ENCODE measurements at regions not wholly inside any gene's neighbourhood (a gene's known extent, or its start where the extent isn't known, plus 50 kb on each side); places are given as distances from the start of the nearest gene placed in this dataset.

- 0 out of 6 replicates have a peak, but pooled peaks of 1 of the 3 experiments have one; percentile 40 for TF ChIP-seq ZBTB11 (CRISPR knock-in tag; IDR thresholded peaks at IDR 0.05)
- 0 out of 2 replicates have a peak, but pooled peaks have one; percentile 16 for TF ChIP-seq HBP1 (CRISPR knock-in tag; IDR thresholded peaks at IDR 0.05)
- no peak for TF ChIP-seq EWSR1 (IDR thresholded peaks at IDR 0.05; ENCODE audit: borderline replicate concordance, low read depth, partially characterized antibody)
- TF ChIP-seq, protein P1, sequence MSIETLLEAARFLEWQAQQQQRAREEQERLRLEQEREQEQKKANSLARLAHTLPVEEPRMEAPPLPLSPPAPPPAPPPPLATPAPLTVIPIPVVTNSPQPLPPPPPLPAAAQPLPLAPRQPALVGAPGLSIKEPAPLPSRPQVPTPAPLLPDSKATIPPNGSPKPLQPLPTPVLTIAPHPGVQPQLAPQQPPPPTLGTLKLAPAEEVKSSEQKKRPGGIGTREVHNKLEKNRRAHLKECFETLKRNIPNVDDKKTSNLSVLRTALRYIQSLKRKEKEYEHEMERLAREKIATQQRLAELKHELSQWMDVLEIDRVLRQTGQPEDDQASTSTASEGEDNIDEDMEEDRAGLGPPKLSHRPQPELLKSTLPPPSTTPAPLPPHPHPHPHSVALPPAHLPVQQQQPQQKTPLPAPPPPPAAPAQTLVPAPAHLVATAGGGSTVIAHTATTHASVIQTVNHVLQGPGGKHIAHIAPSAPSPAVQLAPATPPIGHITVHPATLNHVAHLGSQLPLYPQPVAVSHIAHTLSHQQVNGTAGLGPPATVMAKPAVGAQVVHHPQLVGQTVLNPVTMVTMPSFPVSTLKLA (conservative IDR thresholded peaks at IDR 0.05): peak in 1 of 2 experiments; percentile 35; a peak in 1 of 4 replicates
- no peak for TF ChIP-seq POLR3A (IDR thresholded peaks at IDR 0.05; ENCODE audit: borderline replicate concordance, extremely low read depth, insufficient read depth, insufficient read length)
- TF ChIP-seq ATF4 (CRISPR knock-in tag; IDR thresholded peaks at IDR 0.05): peak; percentile 34; the same call in 1 of the 2 replicates
- TF ChIP-seq, protein P2, sequence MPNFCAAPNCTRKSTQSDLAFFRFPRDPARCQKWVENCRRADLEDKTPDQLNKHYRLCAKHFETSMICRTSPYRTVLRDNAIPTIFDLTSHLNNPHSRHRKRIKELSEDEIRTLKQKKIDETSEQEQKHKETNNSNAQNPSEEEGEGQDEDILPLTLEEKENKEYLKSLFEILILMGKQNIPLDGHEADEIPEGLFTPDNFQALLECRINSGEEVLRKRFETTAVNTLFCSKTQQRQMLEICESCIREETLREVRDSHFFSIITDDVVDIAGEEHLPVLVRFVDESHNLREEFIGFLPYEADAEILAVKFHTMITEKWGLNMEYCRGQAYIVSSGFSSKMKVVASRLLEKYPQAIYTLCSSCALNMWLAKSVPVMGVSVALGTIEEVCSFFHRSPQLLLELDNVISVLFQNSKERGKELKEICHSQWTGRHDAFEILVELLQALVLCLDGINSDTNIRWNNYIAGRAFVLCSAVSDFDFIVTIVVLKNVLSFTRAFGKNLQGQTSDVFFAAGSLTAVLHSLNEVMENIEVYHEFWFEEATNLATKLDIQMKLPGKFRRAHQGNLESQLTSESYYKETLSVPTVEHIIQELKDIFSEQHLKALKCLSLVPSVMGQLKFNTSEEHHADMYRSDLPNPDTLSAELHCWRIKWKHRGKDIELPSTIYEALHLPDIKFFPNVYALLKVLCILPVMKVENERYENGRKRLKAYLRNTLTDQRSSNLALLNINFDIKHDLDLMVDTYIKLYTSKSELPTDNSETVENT (CRISPR knock-in tag; IDR thresholded peaks at IDR 0.05): no peak
- no peak for TF ChIP-seq U2AF1 (optimal IDR thresholded peaks at IDR 0.05; ENCODE audit: low read depth, low read length)
- no peak for TF ChIP-seq USF1 (CRISPR knock-in tag; IDR thresholded peaks at IDR 0.05)
- peak; percentile 58; the same call in 1 of the 2 replicates for TF ChIP-seq ATF7 (IDR thresholded peaks at IDR 0.05)
- no peak for TF ChIP-seq EHMT2 (IDR thresholded peaks at IDR 0.05)
- TF ChIP-seq HDAC3 (IDR thresholded peaks at IDR 0.05; ENCODE audit: borderline replicate concordance, partially characterized antibody): peak; percentile 33
- TF ChIP-seq, protein P3, sequence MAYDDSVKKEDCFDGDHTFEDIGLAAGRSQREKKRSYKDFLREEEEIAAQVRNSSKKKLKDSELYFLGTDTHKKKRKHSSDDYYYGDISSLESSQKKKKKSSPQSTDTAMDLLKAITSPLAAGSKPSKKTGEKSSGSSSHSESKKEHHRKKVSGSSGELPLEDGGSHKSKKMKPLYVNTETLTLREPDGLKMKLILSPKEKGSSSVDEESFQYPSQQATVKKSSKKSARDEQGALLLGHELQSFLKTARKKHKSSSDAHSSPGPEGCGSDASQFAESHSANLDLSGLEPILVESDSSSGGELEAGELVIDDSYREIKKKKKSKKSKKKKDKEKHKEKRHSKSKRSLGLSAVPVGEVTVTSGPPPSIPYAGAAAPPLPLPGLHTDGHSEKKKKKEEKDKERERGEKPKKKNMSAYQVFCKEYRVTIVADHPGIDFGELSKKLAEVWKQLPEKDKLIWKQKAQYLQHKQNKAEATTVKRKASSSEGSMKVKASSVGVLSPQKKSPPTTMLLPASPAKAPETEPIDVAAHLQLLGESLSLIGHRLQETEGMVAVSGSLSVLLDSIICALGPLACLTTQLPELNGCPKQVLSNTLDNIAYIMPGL (CRISPR knock-in tag; IDR thresholded peaks at IDR 0.05): no peak
Measured at GRCh38 chr1:173420330-173420806, 56.8 kb upstream of the PRDX6 start (continued).
